Natural killer cell (primary cell): ENCODE measurements at regions not wholly inside any gene's neighbourhood (a gene's known extent, or its start where the extent isn't known, plus 50 kb on each side); places are given as distances from the start of the nearest gene placed in this dataset.

Source experiments
- ATAC-seq, 3 donors: fragments of 150-1000 bp in 2 of 3; fragments of 200-7000 bp in 1 of 3; cut with Tn5 transposase; 1 replicate in 1 of 3; 2 replicates in 2 of 3; pipeline ENCODE4 v1.10.0; 2021; ENCODE audit warnings: mild to moderate bottlenecking in 2 of 3, moderate library complexity in 2 of 3
- DNase-seq, 2 donors: peaks; one replicate each; pipeline versions ENCODE4 v3.0.0 to v3.0.0-alpha.2; 2013 to 2021; ENCODE audit warnings: mixed read lengths in 1 of 2
- H3K27ac ChIP-seq: one replicate; pipeline ENCODE4 v1.5.1; 2013; ENCODE audit warnings: mild to moderate bottlenecking, low read length
- H3K27me3 ChIP-seq: one replicate; pipeline ENCODE4 v1.6.1; 2013; ENCODE audit warnings: low read length; ENCODE audit not compliant: control insufficient read depth, insufficient read depth
- H3K36me3 ChIP-seq: one replicate; pipeline ENCODE4 v1.6.1; 2013; ENCODE audit warnings: low read length; ENCODE audit not compliant: control insufficient read depth, insufficient read depth
- H3K4me1 ChIP-seq: one replicate; pipeline ENCODE4 v1.6.1; 2013; ENCODE audit warnings: low read length; ENCODE audit not compliant: control insufficient read depth, insufficient read depth
- H3K4me3 ChIP-seq: one replicate; pipeline ENCODE4 v1.5.1; 2013; ENCODE audit warnings: low read length
- H3K9me3 ChIP-seq: one replicate; pipeline ENCODE4 v1.6.1; 2013; ENCODE audit warnings: low read length; ENCODE audit not compliant: control insufficient read depth, insufficient read depth
- H3K27ac Mint-ChIP-seq, 2 donors: one replicate each; pipeline ENCODE4 v1.8.0; 2022; ENCODE audit warnings: mild to moderate bottlenecking in 2 of 2, mixed read lengths in 2 of 2, moderate library complexity in 1 of 2
- H3K27me3 Mint-ChIP-seq, 2 donors: one replicate each; pipeline ENCODE4 v1.8.0; 2022; ENCODE audit warnings: low read depth in 2 of 2, mixed read lengths in 2 of 2
- H3K36me3 Mint-ChIP-seq: one replicate; pipeline ENCODE4 v1.8.0; 2022; ENCODE audit warnings: mixed read lengths
- H3K4me1 Mint-ChIP-seq, 2 donors: one replicate each; pipeline ENCODE4 v1.8.0; 2022; ENCODE audit warnings: mixed read lengths in 2 of 2
- H3K4me3 Mint-ChIP-seq: one replicate; pipeline ENCODE4 v1.8.0; 2022; ENCODE audit warnings: mild to moderate bottlenecking, moderate library complexity, mixed read lengths
- H3K9me3 Mint-ChIP-seq, 2 donors: one replicate each; pipeline ENCODE4 v1.8.0; 2022; ENCODE audit warnings: mixed read lengths in 2 of 2
- CTCF ChIP-seq: fragments of 200-600 bp; IDR thresholded peaks from one replicate; pipeline ENCODE4 v1.8.0; 2022; ENCODE audit warnings: antibody characterized with exemption
- WGBS: methylation state at CpG from one replicate; pipeline ENCODE4 v1.1.7; 2013; ENCODE audit warnings: missing lambda C conversion rate; ENCODE audit not compliant: insufficient coverage; 5-methylcytosine and 5-hydroxymethylcytosine counted together
- intact Hi-C: fragments of 100-400 bp; cut with micrococcal nuclease; formaldehyde crosslinking; loops from one replicate; pipeline ENCODE4 v1.14.2; 2022

GRCh38 chr1:209267968-209268367 is 315.5 kb upstream of the CAMK1G start:
- Mint-ChIP-seq H3K4me3 (no peak overlapping the region), H3K27ac (no peak overlapping the region)

GRCh38 chr1:209268479-209268878 is 315.0 kb upstream of the CAMK1G start:
- ATAC-seq, result no peak
- Histone ChIP-seq H3K27me3 (no peaks in the 10 kb centered on the region), H3K9me3 (no peaks in the 10 kb centered on the region), H3K27ac (no peak overlapping the region), H3K36me3 (no peaks in the 10 kb centered on the region), H3K4me3 (no peak overlapping the region), H3K4me1 (no peaks in the 10 kb centered on the region)
- intact Hi-C loops, result no loop called here
- no peak for DNase-seq
- Mint-ChIP-seq H3K9me3 (peaks cover 0 to 5% of the 10 kb centered on the region in 2 donors), H3K36me3 (no peaks in the 10 kb centered on the region), H3K27ac (no peak overlapping the region), H3K27me3 (peaks cover 0 to 3% of the 10 kb centered on the region in 2 donors), H3K4me3 (no peak overlapping the region), H3K4me1 (no peaks in the 10 kb centered on the region)
- WGBS, result 50% methylated on average over 1 of the region's 1 CpG
- TF ChIP-seq CTCF, result no peak

More at GRCh38 chr1:209267968-209268367, 315.5 kb upstream of the CAMK1G start:
- Histone ChIP-seq H3K4me3 (no peak overlapping the region), H3K27ac (no peak overlapping the region), H3K27me3 (no peaks in the 10 kb centered on the region), H3K9me3 (no peaks in the 10 kb centered on the region), H3K36me3 (no peaks in the 10 kb centered on the region), H3K4me1 (no peaks in the 10 kb centered on the region)
- WGBS, result 94% methylated on average over 2 of the region's 2 CpGs
- intact Hi-C loops, result no loop called here
- Mint-ChIP-seq H3K4me1 (no peaks in the 10 kb centered on the region), H3K27me3 (no peaks in the 10 kb centered on the region), H3K9me3 (peaks cover 0 to 5% of the 10 kb centered on the region in 2 donors), H3K36me3 (no peaks in the 10 kb centered on the region)
- no peak for TF ChIP-seq CTCF
- DNase-seq (no peak), ATAC-seq (no peak)

GRCh38 chr1:209276321-209276720 is 307.2 kb upstream of the CAMK1G start:
- Mint-ChIP-seq H3K4me3 (no peak overlapping the region), H3K27ac (no peak overlapping the region), H3K27me3 (peaks cover 2 to 8% of the 10 kb centered on the region in 2 donors), H3K4me1 (no peaks in the 10 kb centered on the region), H3K36me3 (no peaks in the 10 kb centered on the region), H3K9me3 (peaks cover 3% of the 10 kb centered on the region in 2 donors)
- no peak overlapping the region for H3K27ac ChIP-seq
- no peak for TF ChIP-seq CTCF
- no peaks in the 10 kb centered on the region for H3K27me3 ChIP-seq
- 82% methylated on average over 1 of the region's 3 CpGs for WGBS
- ATAC-seq, result no peak
- intact Hi-C loops, result no loop called here
- H3K4me1 ChIP-seq, result no peaks in the 10 kb centered on the region
- no peaks in the 10 kb centered on the region for H3K9me3 ChIP-seq
- no peak overlapping the region for H3K4me3 ChIP-seq
- H3K36me3 ChIP-seq, result no peaks in the 10 kb centered on the region
- no peak for DNase-seq

- DNase-seq (no peak), ATAC-seq (no peak)
- H3K27me3 ChIP-seq, result no peaks in the 10 kb centered on the region
- WGBS, result 100% methylated on average over 1 of the region's 1 CpG
- no peaks in the 10 kb centered on the region for H3K4me1 ChIP-seq
- intact Hi-C loops, result no loop called here
- Mint-ChIP-seq H3K27me3 (peaks cover 2 to 8% of the 10 kb centered on the region in 2 donors), H3K4me3 (no peak overlapping the region), H3K9me3 (peaks cover 3% of the 10 kb centered on the region in 2 donors), H3K4me1 (no peaks in the 10 kb centered on the region), H3K27ac (no peak overlapping the region), H3K36me3 (no peaks in the 10 kb centered on the region)
- H3K4me3 ChIP-seq, result no peak overlapping the region
- H3K9me3 ChIP-seq, result no peaks in the 10 kb centered on the region
- H3K27ac ChIP-seq, result no peak overlapping the region
- no peak for TF ChIP-seq CTCF
- H3K36me3 ChIP-seq, result no peaks in the 10 kb centered on the region
These were observed 305.9 kb upstream of the CAMK1G start for GRCh38 chr1:209277662-209278061.
